Embryonic facial prominence (tissue), 1 donor: ENCODE measurements at regions not wholly inside any gene's neighbourhood (a gene's known extent, or its start where the extent isn't known, plus 50 kb on each side); places are given as distances from the start of the nearest gene placed in this dataset.

Source experiments
- DNase-seq: peaks from one replicate; pipeline ENCODE4 v3.0.0-alpha.2; 2016; ENCODE audit errors: extremely low spot score

DNA sequence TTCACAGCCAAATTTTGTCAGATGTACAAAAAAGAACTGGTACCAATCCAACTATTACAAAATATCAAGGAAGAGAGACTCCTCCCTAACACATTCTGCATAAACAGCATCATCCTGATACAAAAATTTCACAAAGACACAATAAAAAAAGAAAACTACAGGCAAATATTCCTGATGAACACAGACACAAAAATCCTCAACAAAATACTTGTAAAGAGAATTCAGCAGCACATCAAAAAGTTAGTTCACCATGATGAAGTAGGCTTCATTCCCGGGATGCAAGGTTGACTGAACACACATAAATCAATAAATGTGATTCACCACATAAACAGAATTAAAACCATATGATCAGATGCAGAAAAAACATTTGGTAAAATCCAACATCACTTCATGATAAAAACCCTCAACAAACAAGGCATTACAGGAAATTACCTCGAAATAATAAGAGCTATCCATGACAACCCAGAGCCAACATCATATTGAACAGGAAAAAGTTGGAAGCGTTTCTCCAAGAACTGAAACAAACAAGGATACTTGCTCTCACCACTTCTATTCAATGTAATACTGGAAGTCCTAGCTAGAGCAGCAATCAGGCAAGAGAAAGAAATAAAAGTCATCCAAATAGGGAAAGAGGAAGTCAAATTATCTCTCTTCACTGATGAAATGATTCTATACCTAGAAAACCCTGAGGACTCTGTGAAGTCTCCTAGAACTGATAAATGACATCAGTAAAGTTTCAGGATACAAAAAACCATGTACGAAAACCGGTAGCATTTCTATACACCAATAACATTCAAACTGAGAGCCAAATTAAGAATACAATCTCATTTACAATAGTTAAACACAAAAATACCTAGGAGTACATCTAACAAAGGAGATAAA lies 223.1 kb downstream of the REEP3 start:
- no peak for DNase-seq

DNA sequence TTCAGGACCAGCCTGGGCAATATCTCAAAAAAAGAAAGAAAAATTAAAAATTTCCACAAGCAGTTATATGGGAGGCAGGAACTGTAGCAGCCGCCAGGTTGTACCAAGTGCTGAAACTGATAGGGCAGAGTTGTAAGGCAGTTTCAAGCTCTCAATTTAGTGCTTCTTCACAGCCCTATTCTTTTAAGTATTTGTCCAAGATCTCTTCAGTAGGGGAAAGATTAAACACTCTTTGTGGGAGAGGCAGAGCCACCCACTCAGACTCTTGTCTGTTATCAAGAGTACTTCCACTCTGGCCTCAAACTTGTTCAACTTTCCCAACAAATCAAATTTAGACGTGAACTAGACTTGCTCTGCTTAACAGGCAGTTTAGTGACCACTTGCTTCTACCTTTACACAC lies 228.7 kb downstream of the REEP3 start:
- DNase-seq = no peak

DNA sequence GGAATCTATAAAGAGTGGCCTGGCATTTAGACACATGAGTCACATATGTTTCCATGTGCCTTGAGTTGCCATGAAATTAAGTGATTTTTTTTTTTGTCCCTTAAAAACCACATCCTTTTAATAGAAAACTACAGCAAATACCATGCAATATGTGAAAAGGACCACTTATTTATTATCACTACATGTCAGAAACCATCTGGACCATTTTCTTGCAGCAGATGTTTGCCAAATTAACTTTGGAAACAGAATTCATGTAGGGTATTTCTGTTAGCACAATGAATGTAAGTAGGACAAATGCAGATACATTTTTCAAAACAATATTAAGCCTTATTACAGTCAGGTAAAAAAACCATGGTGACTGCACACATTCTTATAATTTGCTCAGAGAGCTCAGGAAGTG lies 230.6 kb downstream of the REEP3 start:
- no peak for DNase-seq

DNA sequence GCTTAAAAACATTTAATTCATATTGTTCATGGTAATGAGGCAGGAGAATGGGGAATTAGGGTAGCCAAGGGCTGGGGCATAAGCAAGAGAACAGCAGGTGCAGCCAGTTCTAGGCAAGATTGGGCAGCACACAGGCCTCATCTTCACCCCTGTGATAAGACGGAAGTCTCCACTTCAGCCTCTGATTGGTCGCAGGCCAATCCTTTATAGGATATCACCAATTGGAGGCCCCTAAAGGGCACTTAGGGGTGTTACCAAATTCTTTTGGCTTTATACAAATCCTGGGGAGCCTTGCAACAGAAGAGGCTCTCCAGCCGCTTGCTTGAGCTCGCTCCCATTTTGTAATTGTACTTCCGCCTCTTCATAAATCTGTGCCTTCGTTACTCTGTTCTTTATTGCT lies 231.1 kb downstream of the REEP3 start:
- DNase-seq = no peak

DNA sequence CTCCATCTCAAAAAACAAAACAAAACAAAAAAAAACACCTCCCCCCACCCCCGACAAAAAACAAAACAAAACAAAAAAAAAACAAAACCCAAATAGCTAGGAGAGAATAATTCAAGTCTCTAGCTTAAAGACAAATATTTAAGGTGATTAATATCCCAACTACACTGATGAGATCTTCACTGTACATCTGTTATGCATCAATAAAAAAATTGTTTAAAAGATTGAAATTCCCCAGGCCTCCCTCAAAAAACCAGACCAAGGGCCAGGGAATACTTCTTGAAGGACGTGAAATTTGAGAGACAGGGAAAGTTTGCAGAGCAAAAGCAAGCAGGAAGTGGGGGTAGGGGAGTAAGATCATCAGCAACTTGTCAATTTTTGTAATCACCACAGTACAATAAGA lies 232.6 kb downstream of the REEP3 start:
- no peak for DNase-seq

DNA sequence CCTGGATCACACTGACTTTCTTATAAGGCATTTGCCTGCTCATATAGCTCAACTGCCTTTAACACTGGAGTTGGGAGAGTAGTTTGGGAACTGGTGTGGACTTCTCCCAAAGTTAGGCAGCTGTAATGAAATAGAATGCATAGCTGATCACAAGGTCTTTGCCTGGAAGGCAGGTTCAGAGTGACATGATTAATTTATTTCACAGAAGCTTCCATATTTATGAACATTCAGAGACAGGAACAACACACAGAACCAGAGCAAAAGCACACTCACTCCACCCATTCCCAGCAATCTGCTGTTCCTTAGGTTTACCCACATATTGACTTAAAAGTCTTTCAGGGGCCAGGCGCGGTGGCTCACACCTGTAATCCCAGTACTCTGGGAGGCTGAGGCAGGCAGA lies 234.2 kb downstream of the REEP3 start:
- DNase-seq = no peak

DNA sequence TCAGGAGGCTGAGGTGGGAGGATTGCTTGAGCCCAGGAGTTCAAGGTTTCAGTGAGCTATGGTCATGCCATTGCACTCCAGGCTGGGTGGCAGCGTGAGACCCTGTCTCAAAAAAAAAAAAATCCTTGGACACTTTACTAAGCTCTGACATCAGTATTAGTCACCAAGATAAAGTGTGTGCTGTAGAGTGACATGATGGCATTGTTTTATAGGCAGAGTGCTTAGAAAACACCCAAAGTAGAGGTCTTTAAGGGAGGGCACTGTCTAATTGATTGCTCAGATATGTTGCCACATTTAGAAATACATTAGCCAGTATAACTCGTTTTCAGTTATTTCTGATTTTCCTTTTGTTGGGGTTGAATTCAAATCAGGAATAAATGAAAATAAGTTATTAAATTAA lies 235.9 kb downstream of the REEP3 start:
- DNase-seq = no peak

DNA sequence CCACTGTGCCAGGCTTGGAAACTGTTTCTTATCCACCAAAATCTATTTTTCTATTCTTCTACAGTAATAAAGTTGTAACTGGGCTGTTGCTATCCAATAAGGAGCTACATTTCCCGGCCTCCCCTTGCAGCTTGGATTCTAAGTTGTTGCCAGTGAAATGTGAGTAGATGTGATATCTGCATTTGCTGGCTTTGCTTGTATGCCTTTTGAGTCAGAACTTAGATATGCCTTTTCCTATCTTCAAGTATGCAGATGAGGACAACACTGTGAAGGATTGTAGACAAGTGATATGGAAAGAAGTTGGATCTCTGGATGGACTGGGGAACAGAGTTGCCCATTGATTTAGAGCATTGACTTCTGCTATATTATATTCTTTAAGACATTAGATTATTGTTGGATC lies 236.9 kb downstream of the REEP3 start:
- DNase-seq = no peak

DNA sequence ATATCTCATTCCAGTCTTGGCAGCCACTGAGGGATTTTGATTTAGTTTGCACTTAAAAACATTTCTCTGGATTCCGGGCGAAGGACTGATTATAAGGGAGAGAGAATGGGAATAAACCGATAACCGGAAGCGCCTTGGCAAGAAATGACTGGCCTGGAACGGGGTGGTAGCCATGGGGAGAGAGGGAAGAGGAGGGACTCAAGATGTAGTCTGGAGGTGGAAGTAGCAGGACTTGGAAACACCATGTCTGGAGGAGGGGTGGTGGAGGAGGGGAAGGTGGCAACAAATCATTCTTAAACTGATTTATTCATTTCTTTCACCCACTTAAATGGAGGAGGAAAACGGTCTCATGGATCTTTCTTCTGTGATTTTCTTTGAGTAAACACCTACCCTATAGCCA lies 238.1 kb downstream of the REEP3 start:
- no peak for DNase-seq

DNA sequence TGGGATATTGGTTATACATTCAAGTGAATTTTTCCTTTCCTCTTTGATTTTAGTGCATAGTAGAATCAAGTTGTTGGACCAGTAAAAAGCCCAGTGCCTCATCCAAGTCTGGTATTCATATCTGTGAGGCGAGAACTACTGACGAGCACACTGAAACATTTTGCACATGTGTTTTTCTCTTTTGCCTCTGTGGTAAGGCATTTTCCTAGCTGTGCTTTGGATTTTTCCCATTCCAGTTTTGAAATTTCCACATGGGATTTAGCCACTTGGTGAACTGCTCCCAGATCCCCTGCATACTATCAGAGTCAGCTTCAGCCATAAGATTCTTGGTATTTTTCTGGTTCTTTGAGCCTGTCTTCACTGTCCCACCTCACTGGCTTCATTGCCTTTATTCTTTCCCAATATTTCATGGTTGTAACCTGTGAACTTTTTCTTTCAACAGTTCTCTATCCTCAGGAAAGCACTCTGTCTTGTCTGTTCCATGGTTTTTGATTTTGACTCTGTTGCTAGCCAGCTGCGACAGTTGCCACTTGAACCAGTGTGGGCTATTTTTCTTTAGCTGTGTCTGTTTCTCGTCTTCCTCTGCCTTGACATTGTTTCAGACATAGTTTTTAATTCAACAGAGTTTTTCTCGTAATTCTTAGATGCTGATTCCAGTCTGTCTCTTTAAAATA lies 239.0 kb downstream of the REEP3 start:
- no peak for DNase-seq

DNA sequence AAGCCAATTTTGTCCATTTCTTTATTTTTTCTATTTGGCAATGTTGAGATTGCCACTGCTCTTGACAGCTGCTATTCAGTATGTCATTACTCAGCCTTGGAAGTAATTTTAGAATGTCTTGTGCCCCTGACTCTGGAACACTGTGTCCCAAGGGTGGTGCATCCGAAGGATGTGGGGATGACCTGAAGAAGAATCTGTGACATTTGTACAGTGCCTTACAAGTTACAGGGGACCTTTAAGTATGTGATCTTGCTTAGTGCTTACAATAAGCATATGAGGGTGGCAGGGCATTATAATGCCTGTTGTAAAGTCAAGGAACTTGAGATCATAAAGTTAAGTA lies 239.5 kb downstream of the REEP3 start:
- DNase-seq = no peak

DNA sequence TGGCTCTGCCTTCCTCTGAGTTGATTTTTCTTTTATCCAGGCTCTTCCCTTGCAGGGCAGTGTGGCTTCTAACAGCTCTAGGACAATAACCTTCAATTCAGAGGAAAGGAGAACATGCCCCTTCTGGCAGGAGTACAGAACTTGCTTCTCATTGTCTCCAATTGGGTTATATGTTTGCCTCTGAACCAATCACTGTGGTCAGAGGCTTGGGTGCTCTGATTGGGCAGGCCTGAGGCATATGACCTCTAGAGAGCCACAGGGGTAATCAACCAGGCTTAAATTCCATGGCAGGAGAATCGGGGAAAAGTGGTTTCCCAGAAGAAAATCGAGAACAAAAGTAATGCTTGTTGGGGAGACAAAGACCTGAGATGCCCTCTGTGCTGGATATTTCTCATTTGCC lies 240.0 kb downstream of the REEP3 start:
- no peak for DNase-seq

DNA sequence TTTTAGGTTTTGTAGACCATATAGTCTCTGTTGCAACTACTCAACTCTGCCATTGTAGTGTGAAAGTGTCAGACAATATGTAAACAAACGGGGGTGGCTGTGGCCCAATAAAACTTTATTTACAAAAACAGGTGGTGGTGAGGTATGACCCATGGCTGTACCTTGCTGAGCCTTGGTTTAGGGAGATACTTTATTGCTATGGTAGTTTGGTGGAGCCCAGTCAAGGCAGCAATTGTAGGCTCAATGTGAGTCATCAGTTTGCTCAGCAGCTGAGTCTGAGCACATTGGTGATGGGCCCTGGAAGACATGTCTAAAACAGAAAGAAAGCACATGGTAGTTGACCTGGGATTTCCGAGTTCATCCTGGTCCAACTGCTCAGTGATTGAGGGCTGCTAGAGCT lies 242.5 kb downstream of the REEP3 start:
- DNase-seq = no peak

DNA sequence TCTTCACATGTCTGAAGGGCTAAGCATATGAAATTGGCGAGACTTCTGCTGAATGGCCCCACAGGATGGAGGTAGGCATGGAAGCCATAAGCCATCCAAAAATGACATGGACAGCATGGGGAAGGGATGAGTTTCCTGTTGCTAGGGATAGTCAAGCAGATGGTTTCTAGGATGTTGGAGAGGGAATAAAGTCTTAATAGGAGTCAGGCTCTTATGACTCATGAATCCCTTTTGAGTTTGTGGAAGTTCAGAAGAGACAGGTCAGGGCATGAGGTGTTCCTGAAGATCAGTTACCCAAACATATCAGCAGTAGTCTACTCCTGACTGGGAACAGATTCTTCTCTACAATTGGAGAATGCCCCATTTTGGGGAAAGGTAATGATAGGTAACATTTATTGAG lies 243.9 kb downstream of the REEP3 start:
- no peak for DNase-seq

DNA sequence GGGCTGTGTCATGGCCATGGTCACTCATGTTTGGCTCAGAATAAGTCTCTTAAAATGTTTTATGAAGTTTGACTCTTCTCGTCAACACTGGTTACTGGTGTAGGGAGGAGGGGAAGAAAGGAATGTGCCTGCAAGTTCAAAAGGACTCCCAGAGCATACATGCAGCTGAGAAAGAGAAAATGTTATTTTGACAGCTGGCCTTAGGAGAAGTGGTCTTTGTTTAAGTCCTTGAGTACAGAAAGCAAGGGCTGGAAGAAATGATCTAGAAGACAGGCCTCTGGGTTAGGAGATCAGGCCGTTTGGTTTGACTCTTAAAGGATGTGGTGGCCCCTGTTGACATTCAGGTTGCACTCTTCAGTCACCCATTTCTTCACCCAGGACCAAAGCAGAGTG lies 245.5 kb downstream of the REEP3 start:
- DNase-seq = no peak

DNA sequence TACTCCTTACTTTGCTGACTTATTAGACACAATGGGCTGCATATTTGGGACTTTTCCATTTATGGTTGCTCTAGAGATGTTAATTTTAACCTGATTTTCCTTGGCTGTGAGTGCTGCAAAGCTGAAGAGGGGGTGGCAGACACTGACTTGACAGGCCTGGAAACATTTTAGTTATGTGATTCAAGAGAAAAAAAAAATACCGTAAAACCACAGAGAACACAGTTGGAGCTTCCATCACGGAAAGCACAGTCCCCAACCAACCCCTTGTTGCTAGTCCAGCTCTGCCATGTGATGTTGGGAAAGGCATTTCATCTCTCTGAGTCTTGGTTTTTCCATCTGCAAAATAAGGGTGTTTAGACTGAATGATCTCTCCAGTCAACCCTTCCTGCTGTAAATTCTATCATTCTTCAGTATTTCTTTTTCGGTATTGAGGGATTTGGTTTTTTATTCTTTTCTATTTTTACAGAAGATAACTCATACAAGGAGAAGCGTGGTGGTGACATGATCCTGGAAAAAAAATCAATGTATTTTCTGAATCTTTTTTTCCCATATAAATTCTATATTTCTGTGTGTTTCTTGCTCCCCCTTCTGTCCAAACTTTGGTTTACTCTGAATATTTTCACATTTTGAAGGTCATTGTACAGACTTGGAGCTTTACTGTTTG lies 246.1 kb downstream of the REEP3 start:
- no peak for DNase-seq

DNA sequence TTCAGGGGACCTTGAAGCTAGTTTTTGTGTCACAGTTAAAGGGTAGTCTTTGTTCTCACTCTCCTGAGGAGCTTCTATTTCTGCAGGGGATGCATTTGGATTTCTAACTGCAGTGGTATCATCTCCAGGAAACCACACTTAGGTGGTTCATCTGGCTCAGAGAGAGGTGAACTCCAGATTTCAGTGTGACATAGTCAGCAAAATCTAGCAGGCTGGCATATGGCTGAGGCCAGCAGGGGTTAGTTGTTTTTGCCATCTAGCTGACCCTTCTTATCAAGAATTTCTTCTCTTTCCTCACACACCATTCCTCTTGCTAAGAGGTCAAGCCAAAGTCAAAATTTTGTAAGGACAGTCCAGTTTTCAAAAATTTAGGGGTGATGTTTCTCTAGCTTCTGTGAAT lies 248.2 kb downstream of the REEP3 start:
- no peak for DNase-seq

DNA sequence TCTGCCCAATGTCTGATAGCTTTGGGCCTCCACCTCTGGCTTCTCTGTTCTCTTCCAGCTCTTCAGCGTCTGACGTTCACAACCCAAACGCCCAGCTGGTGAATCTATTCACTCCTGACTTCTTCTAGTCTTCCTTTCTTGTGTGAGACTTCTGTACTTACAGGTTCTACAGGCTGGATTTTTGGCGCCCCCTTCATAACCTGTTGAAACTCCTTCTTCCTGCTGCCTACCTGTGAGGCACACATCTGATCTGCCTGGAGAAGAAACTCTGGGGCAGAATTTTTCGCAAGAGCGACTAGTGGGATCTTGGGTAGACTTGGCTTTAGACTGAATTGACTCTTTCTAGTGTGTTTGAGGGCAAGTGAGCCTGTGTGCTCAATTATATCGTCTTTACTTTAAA lies 249.3 kb downstream of the REEP3 start:
- DNase-seq = no peak

DNA sequence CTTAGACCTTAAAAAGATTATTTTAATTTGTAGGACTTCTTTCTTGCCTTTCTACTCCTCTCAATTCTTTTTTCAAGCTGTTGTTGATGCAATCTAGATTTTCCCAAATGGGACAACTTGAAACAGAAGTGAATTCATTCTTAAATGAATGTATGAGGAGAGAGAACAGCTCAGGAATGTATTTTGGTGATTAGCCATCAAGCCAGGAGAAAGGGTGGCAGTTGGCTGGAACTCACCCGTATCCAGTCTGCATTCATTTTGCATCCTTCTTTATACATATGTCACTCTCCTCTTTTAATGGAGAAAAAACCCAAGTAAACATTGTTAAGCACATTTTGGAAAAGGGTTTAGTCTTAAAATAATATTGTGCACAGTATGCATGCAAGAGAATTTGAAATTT lies 251.3 kb downstream of the REEP3 start:
- no peak for DNase-seq

DNA sequence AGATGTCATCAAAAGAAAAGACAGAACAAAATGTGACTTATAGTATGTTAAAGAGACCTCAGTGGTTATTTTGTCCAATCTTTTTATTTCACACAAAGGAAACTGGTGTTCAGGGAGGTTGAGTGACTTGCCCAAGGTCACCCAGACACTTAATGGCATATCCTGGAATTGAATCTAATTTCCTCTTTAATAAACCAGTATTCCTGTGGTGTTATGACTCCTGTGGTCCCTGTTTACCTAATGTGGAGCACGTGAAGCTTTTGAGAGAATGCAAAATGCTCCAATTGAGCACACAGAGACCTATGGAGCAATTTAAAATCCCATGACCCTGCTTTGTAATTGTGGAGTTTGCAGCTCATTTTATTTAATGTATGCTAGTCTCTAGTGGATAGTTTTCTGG lies 251.9 kb downstream of the REEP3 start:
- DNase-seq = no peak

DNA sequence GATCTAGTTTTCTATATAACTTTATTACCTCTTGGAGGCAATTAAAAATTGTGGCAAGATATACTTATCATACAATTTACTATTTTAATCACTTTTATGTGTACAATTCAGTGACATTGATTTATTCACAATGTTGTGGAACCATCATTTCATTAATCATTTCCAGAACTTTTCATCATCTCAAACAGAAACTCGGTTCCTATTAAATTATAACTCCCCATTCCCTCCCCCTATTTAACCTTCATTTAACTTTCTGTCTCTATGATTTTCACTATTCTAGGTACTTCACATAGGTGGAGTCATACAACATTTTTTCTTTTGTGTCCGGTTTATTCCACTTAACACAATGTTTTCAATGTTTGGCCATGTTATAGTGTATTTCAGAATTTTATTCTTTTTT lies 252.8 kb downstream of the REEP3 start:
- no peak for DNase-seq

DNA sequence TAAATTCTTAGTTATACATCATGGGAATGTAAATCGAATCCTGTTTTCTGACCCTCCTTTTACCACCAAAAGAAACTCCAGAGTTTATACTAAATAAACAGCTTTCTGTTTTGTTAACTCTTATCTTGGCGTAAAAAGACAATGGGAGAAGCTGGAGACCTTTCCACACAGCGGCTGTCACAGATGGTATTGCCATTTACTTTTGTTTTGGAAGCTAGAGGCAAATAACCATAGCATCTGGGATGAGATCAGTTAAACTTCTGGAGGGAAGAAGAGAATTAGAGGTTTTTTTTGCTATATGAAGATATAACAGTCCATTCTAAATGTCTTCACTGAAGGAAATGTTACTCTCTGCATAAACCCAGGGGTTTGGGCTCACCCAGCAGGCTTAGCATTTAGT lies 258.9 kb downstream of the REEP3 start:
- DNase-seq = no peak

DNA sequence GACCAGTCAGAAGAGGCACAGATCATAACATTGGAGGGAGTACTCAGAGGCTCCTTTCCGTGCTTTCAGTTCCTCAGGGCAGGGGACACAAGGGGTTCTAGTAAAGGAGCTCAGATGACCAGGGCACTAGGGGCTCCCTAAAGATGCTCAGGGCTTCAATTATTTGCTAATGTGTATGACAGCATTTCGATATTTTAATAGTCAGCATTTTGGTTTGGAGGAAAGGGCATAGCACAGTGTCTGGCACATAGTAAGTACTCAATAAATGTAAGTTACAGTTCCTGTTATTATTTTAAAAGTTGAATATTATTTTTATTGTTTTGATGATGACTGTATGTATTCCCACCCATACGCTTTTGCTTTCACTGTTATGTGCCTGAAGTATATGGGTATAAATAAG lies 260.0 kb downstream of the REEP3 start:
- DNase-seq = no peak
